ENCODE measurements at regions not wholly inside any gene's neighbourhood (a gene's known extent, or its start where the extent isn't known, plus 50 kb on each side); places are given as distances from the start of the nearest gene placed in this dataset.

GRCh38 chr20:52601295-52601971, 370.7 kb upstream of the TSHZ2 start:
- Histone ChIP-seq H3K4me3 (no peak overlapping the region), H3K27ac (no peak overlapping the region)
- DNase-seq (ENCODE audit: low spot score) = no peak
- TF ChIP-seq CTCF (IDR thresholded peaks at IDR 0.05) = no peak

GRCh38 chr20:52596256-52596655, 375.9 kb upstream of the TSHZ2 start:
- Histone ChIP-seq H3K27ac (no peak overlapping the region), H3K4me3 (no peak overlapping the region)
- DNase-seq (ENCODE audit: low spot score) = no peak
- TF ChIP-seq CTCF (IDR thresholded peaks at IDR 0.05) = no peak

GRCh38 chr20:52595518-52595917, 376.6 kb upstream of the TSHZ2 start:
- H3K27ac ChIP-seq = no peak overlapping the region
- no peak overlapping the region for H3K4me3 ChIP-seq
- DNase-seq (ENCODE audit: low spot score) = no peak
- TF ChIP-seq CTCF (IDR thresholded peaks at IDR 0.05) = no peak

- H3K27ac ChIP-seq = no peak overlapping the region
- no peak for TF ChIP-seq CTCF (IDR thresholded peaks at IDR 0.05)
- no peak overlapping the region for H3K4me3 ChIP-seq
- no peak for DNase-seq (ENCODE audit: low spot score)
Observed at GRCh38 chr20:52593654-52594053, 378.5 kb upstream of the TSHZ2 start.

GRCh38 chr20:52592567-52592966, 379.6 kb upstream of the TSHZ2 start:
- no peak for TF ChIP-seq CTCF (IDR thresholded peaks at IDR 0.05)
- DNase-seq (ENCODE audit: low spot score) = no peak
- H3K4me3 ChIP-seq = no peak overlapping the region
- H3K27ac ChIP-seq = no peak overlapping the region

- no peak overlapping the region for H3K4me3 ChIP-seq
- H3K27ac ChIP-seq = no peak overlapping the region
- DNase-seq (ENCODE audit: low spot score) = no peak
- TF ChIP-seq CTCF (IDR thresholded peaks at IDR 0.05) = no peak
Observed at GRCh38 chr20:52590100-52590499, 382.1 kb upstream of the TSHZ2 start.

- TF ChIP-seq CTCF (IDR thresholded peaks at IDR 0.05) = no peak
- Histone ChIP-seq H3K27ac (no peak overlapping the region), H3K4me3 (no peak overlapping the region)
- no peak for DNase-seq (ENCODE audit: low spot score)
Observed at GRCh38 chr20:52589251-52589812, 382.8 kb upstream of the TSHZ2 start.

Measured in coronary artery (tissue), 2 donors.